ENCODE measurements at regions not wholly inside any gene's neighbourhood (a gene's known extent, or its start where the extent isn't known, plus 50 kb on each side); places are given as distances from the start of the nearest gene placed in this dataset.
"Not testable (repeated sequence)": the region's sequence is repeated elsewhere in the genome, so short reads cannot be mapped to it uniquely, and the experiment has no call there.

DNA sequence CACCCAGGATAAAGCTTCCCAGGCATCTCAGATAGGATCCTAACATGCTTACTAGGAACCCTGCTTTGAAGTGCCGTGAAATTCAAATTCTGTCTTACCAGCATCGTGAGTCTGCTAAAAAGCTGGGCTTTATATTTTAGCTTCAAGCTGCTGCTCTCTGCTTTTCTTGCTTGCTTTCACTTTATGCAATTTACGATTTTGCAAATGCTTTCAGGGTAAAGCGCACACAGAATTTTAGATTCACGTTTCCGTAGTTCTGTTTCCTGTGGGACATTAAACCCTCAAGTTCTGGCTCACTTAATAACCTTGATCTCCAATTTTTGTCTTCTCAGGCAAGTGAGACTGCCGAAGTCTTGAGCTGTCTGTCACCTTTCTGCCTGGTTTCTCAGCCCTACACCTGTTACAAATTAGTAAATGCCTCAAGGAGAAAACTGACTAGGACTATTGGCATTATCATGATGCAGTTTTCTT, 170.5 kb upstream of the TGFBR2 start:
- DNase-seq (ENCODE audit: low read depth) = no peak

DNA sequence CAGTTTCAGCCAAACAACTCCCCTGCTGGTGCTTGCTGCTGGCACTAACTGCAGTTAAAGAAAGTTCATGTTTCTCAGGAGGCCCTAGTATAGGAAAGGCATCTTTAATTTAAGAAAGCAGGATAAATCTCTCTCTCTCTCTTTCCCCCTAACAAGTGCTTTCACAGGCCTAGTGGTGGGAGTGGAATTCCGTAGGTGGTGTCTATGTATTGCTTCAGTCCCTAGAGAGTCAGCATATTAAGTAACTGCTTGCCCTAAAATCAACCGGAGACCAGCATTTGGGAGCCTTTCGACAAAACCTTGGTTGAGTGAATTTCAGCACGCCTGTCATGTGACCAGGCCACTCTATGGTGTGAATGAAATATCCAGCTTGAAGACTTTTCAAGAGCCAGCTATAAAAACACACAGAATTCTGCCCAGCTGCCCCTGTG, 169.2 kb upstream of the TGFBR2 start:
- DNase-seq (ENCODE audit: low read depth) = no peak

DNA sequence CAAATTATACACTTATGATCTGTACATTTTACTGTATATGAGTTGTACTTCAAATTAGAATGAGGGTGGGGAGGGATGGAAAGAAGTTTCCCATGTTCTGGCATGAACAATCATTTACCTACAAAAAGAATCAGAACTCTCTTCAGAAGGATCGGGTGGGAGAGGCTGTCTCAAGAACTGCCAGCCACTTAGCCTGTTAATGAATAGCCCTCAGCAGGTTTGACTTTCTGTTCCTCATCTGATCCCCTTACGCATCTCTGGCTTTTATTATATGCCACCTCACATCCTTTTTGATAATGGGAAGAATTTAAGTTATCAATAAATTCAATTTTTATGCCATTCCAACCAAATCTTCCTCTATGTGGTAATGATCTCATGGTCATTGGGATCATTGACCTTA, 168.3 kb upstream of the TGFBR2 start:
- DNase-seq (ENCODE audit: low read depth) = no peak

DNA sequence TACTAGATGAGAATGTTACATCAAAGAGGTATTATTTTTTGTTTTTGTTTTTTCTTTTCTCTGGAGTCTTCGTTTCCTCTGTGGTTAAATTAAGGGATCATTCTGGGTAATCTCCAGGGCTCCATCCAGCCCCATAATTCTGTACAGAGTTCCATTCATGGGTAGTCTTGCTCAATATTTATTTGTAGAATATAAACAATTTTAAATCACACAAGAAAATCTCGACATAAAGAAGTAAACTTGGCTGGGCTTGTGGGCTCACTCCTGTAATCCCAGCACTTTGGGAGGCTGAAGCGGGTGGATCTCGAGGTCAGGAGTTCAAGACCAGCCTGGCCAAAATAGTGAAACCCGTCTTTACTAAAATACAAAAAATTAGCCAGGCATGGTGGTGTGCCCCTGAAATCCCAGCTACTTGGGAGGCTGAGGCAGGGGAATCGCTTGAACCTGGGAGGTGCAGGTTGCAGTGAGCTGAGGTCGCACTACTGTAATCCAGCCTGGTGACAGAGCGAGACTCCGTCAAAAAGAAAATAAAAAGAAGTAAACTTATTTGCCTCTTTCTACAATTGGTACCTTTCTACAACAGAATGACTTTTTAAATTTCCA, 166.8 kb upstream of the TGFBR2 start:
- no peak for DNase-seq (ENCODE audit: low read depth)

DNA sequence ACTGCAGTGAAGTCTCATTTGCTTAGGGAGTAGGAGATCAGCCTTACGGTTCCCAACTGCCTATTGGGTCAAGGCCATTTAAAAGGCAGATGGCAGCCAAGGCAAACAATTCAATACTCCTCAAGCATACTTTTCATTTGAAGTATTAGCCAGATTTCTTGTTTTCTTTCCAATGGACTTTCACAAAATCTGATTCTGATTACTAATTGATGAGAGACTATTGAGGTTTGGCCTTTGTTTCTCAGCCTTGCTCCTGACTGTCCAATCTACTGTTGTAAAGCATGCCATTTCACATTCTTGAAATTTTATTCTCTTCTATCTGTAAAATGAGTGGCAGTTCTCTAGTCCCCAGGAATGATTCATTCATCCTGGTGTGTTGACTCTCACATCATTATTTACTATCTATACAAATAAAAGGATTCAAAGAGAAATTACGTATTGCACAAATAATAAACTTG, 166.2 kb upstream of the TGFBR2 start:
- no peak for DNase-seq (ENCODE audit: low read depth)

DNA sequence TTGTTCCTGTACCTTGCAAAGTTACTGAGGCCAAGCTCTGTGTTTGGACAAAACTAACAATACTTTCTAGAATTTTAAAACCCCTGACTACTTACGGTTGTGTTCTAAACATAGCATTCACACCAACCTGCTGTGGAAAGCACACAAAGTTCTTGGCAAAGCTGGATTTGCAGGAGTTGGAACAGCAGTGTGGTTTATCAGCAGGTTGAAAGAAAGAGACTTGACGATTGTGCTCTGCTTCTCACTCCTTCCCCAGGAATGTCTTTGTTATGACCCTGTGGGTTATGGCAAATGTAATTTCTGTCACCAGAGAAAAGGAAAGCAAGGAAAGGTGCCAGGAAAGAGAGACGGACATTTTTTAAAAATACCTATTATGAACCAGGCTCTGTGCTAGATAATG, 165.5 kb upstream of the TGFBR2 start:
- DNase-seq (ENCODE audit: low read depth) = no peak

DNA sequence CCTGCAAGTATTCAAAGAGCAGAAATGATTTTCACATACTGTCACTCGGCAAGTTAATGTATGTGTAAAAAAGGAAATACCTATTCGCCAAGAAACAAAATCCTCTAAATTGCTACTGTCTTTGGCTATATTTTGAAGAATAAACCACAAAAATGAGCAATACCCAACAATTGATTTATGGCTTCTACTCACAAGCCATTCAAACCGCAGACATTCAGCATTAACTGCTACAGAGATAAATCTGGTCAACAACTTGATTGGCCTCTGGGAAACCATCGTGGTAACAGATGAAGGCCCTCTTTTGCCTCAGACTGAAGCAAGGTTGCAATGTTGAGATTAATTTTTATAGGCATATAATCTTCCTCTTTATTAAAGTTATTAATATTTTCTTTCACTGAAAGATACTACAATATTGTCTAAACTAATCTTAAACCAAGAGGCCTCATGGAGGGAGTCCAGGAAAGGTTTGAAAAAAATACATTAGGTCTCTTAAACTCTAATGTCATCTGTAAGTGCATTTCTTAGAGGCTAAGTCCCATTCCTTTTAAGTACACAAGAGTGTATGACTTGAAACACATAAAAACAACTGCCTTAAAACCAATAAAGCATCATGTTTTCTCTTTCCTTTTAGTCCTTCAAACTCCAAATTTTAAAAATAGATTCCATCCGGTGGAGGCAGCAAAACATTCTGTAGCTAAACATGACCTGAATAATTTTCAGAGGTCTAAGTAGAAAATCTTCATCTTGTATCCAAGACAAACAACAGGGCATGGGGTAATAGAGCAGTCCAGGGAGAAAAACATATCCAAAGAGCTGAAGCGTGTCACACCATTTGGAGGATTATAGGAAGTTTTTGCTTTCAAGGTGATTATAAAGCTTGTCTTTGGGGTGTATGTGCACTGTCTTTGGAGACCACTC, 162.4 kb upstream of the TGFBR2 start:
- peak; percentile 17 for DNase-seq (ENCODE audit: low read depth)

DNA sequence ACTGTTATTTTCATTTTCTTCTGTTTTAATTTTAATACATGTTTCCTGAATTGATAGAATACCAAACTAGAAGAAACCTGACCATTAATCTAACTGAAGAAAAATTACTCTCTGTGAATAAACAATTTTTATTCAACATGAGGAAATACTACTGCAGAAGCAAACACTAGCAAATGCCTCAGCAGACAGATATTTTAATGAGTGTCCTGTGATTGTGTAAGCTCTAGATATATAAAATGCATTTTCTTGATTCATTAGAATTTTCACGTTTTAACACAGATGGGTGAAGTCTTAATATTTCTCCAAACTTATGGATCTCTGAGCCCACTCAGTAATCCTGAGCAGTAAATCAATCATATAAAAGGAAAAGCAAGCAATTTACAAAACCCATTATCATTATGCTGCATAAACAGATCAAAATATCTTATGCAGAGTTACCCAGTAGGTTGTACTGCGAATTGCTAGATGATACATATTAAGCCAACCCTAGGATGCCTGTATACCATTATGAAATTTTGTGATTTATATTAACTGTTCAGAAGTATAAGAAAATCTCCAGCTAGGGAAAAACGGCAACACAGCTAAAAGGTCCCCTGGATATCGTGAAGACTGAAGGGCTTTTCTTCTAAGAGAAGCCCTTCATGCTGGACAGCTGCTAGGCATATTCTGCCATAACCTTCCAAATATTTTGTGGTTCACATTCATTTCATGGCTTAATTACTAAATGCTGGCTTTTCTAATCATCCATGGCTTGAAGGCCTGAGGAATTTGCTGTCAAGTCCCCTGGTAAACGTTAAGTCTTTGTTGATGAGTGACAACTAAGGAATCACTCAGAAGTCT, 157.7 kb upstream of the TGFBR2 start:
- no peak for DNase-seq (ENCODE audit: low read depth)

DNA sequence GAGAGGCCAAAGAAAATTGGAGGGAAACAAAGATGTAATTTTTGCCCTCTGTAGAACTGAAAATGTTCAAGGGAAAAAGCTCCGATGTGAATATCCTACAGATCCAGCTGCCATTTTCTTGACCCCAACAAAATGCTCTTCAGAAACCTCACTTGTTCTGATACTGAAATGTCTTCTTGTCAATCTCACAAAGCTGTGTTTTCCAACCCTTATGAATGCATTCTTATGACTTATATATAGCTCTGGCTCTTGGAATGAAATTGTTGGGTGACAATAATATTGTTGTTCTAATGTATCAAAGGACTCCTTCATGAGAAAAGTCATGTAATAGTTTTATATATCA, 157.1 kb upstream of the TGFBR2 start:
- no peak for DNase-seq (ENCODE audit: low read depth)

DNA sequence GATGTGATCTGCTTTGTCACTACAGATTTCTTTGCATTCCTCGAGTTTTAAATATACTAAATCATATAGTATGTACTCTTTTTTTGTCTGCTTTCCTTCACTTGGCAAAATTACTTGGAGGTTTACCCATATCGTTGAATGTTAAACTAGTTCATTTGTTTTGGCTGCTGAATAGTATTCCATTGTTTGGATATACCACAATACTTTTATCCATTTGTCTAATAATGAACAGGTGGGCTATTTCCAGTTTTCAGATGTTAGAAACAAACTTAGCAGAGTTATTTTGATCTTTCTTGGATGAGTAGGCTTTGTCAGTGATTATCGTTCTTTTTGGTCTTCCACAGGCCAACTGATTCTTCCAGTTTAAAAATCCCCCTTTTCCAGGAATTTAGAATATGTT, 154.0 kb upstream of the TGFBR2 start:
- no peak for DNase-seq (ENCODE audit: low read depth)

DNA sequence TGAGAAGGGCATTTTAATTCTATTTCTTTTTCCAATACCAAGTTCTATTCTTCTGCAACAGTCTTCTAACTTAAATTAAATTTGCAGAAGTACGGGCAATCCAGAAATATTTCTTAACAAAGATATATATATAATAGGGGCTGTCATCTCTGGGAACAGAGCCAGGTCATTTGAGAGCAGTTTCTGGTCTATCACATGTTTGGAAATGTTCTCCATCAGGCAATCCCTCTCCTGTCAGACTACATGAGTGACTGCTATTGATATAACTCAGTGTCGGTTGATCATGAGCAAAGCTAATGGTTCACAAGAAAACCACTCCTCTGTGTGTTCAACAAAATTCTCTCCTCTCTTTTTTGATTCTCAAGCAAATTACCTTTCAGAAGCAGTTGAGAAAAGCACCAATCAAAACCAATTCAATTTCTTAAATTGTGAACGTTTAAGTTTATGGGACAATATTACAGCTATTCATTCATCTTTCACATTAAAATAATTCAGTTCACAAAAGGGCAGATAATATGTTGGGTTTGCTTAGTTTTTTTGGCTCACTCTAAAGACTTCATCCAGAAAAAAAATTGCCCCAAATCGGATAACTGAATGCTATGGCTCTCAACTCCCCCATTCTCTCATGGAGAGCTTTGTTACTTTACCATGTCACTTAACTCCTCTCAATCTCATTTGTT, 152.9 kb upstream of the TGFBR2 start:
- DNase-seq (ENCODE audit: low read depth) = no peak

DNA sequence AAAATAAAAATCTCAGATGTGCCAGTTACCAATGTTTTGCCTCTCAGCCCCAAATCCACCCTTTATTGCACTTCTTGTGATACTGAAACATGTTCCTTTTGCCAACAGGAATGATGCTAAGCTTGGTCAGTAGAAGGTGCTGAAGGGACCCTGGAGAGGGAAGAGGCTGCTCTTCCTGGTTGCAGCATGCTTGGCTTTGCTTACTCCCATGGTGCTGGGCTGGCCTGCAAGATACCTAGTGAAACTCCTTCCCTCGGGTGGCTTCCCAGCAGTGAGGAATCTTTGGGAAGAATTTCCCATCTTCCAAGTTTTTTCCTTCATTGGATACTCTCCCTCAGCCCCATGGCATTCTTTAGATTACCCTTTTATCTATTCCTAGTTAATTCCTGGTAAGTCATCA, 151.8 kb upstream of the TGFBR2 start:
- no peak for DNase-seq (ENCODE audit: low read depth)

DNA sequence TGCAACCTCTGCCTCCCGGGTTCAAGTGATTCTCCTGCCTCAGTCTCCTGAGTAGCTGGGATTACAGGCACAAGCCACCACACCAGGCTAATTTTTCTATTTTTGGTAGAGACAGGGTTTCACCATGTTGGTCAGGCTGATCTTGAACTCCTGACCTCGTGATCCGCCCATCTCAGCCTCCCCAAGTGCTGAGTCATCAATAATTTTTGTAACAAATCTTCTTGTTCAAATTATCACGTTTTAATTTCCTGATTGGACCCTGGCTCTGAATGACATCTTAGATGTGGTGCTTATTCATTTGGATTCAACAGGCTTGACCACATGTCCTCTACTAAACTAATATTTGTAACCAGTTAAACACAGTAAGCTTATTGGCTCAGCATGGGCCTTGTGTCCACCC, 151.3 kb upstream of the TGFBR2 start:
- DNase-seq (ENCODE audit: low read depth) = not testable (repeated sequence)

DNA sequence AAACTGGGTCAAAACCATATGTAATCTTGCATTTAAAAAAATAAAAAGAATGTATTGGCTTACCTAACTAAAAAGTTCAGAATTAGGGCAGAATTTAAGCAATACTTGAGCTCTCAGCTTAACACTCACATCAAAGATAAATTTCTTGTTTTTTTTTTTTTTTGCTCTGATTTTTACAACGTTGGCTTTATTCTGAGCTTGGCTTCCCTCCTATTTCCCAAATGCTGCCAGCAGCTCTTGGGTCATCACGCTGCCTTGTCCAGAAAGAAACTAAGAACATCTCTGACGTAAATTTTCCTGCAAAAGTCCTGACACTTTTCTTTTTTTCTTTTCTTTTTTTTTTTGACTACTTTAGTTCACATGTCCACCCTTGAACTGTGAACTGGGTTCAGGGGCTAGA, 150.6 kb upstream of the TGFBR2 start:
- DNase-seq (ENCODE audit: low read depth) = no peak

DNA sequence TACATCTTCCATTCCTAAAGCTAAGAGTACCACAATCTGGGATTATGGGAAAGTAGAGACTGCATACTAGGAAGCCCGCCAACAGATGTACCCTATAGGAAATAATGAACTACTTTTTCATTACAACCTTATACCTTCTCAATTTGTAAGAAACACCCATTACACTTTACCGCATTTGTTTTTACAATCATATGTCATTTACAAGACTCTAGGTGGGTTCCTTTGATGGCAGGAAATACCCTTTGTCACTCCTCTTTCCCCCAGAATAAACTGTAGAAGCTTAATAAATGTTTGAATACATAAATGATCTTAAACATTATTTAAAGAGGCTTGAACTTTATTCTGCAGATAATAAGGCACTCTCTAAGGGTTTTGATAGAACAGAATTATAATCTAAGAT, 150.1 kb upstream of the TGFBR2 start:
- DNase-seq (ENCODE audit: low read depth) = no peak

DNA sequence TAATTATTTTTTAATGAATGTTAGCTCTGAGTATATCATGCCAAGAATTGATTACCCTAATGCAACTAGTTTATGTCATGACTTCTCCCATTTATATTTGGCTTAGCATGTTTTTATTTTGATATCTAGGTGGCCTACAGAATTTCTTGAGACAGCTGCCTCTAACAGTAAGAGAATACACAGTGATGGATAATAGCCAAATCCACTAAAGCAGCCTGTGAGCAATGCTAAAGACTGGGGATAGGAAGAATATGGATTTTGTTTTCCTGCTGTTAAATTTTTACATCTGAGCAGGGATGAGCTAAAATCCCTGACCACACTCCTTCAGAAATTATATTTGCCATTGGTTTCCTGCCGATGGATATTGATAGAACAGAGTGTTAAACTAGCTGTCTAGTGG, 149.3 kb upstream of the TGFBR2 start:
- DNase-seq (ENCODE audit: low read depth) = no peak

DNA sequence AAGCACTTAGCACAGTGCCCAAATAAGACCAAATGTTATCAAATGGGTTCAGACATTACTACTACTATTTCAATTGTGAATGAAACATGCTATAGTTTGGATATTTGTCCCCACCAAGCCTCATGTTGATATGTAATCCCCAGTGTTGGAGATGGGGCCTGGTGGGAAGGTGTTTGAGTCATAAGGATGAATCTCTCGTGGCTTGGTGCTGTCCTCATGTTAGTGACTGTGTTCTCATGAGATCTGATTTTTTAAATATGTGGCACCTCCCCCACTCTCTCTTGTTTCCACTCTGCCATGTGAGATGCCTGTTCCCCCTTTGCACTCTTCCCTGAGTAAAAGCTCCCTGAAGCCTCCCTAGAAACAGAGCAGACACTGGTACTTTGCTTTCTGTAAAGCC, 148.7 kb upstream of the TGFBR2 start:
- peak; percentile 2 for DNase-seq (ENCODE audit: low read depth)

DNA sequence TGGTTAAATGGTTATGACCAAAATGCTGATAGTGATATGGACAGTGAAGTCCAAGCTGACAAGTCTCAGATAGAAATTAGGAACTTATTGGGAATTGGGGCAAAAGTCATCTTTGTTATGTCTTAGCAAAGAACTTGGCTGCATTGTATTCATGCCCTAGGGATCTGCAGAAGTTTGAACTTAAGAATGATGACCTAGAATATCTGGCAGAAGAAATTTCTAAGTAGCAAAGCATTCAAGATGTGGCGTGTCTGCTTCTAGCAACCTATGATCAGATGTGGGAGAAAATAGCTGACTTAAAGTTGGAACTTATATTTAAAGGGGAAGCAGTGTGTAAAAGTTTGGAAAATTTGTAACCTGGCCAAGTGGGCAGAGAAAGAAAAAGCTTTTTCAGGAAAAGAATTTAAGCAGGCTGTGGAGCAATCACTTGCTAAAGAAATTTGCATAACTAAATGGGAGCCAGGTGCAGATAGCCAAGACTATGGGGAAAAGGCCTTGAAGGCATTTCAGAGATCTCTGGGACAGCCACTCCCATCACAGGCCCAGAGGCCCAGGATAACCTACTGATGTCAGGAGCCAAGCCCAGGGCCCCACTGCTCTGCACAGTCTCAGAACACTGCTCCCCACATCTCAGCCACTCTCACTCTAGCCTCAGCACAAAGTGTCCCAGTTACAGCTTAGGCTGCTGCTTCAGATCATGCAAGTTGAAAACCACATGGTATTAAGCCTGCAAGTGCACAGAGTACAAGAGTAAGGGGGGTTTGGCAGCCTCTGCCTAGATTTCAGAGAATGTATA, 147.8 kb upstream of the TGFBR2 start:
- DNase-seq (ENCODE audit: low read depth) = no peak

DNA sequence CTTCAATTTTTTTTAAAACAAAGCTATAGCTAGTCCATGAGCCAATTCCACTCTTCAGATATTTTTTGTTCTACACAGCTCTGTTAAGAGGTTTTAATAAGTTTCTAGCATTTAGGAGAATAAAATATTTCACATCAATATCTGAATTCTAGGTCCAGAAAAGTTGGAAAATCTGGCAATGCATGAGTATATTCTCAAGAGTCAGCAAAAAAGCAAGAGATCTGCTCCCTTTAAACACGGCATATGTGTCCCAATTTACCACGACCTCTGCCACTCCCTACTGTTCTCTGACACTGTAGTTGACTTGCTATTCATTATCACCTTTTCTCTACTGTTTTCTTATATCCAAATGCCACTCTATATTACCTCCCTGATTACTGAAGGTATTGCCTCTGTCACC, 145.1 kb upstream of the TGFBR2 start:
- DNase-seq (ENCODE audit: low read depth) = no peak

DNA sequence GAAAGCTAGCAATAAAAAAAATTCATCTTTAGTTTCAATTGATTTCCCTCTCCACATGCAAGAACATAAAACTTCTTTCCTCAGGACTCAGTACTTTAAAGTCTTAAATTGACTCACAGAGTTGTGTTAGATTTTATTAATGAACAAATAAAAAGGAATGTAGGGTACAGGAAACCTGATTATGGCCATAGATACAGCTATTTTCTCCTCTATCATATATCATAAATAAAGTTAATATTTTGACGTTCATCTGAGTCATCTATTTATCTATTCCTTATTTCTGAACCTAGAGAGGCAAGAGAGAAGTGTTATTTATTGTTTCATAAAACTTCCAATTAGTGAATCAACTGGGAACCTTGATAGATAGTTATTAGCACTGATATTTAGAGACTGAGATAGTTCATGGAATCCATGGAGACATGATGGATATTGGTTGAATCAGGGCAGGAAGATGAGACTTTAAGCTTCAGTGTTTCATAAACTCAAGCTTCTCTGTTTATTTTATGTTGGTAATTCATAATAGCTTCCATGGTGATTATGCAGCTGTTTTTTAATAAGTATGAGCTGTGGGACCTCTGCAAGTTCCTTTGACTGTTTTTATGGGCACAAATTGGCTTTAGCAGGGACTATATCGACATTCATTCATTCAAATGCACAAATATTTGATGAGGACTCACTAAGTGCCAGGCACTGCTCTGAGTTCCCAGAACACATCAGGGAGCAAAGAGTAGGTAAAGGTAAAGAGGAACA, 143.5 kb upstream of the TGFBR2 start:
- DNase-seq (ENCODE audit: low read depth) = no peak
